B cell (primary cell): ENCODE measurements at regions not wholly inside any gene's neighbourhood (a gene's known extent, or its start where the extent isn't known, plus 50 kb on each side); places are given as distances from the start of the nearest gene placed in this dataset.

Experiments
- ATAC-seq: fragments of 200-7000 bp; cut with Tn5 transposase; one replicate; pipeline ENCODE4 v1.10.0; 2021; ENCODE audit warnings: low read depth, mild to moderate bottlenecking, moderate number of reproducible peaks, moderate library complexity
- CTCF ChIA-PET: fragments of 350-600 bp; sonication (Branson Sonifier 250); formaldehyde crosslinking; loops from one replicate; lab custom pipeline; 2021; ENCODE audit warnings: antibody characterized with exemption, inconsistent platforms; lab: Charles Lee
- POLR2A ChIA-PET: fragments of 350-600 bp; sonication (Branson Sonifier 250); formaldehyde crosslinking; loops from one replicate; lab custom pipeline; 2021; ENCODE audit warnings: antibody characterized with exemption; lab: Charles Lee
- DNase-seq: peaks from one replicate; pipeline ENCODE4 v3.0.0; 2013
- H2AFZ ChIP-seq: 2 replicates; pipeline ENCODE4 v1.6.1; 2012; ENCODE audit warnings: mild to moderate bottlenecking, low read depth, low read length; ENCODE audit not compliant: insufficient read depth, poor library complexity, severe bottlenecking
- H3K27ac ChIP-seq, 2 donors: 1 replicate in 1 of 2; 2 replicates in 1 of 2; pipeline ENCODE4 v1.5.1; 2012 to 2013; ENCODE audit warnings: low read length in 2 of 2, mild to moderate bottlenecking in 2 of 2, moderate library complexity in 1 of 2
- H3K27me3 ChIP-seq, 4 experiments: fragments of 200-600 bp in 1 of 4; sonication (generic) in 1 of 4; replicated peaks in 1 of 4; 1 replicate in 2 of 4; 2 replicates in 2 of 4; pipeline versions ENCODE4 v1.6.1 to v1.7.0; 2013 to 2016; ENCODE audit warnings: low read length in 3 of 4, mild to moderate bottlenecking in 2 of 4, mixed read lengths in 1 of 4, moderate library complexity in 1 of 4; ENCODE audit not compliant: insufficient read depth in 4 of 4, control insufficient read depth in 3 of 4; ENCODE audit errors: control extremely low read depth in 1 of 4
- H3K36me3 ChIP-seq, 2 experiments: replicated peaks in 1 of 2; 1 replicate in 1 of 2; 2 replicates in 1 of 2; pipeline versions ENCODE4 v1.6.1 to v1.7.1; 2013; ENCODE audit warnings: low read length in 1 of 2; ENCODE audit not compliant: insufficient read depth in 2 of 2, control insufficient read depth in 1 of 2; ENCODE audit errors: control extremely low read depth in 1 of 2, extremely low read depth in 1 of 2
- H3K4me1 ChIP-seq, 2 donors: fragments of 200-600 bp in 1 of 2; sonication (generic) in 1 of 2; 1 replicate in 1 of 2; 2 replicates in 1 of 2; pipeline versions ENCODE4 v1.5.1 to v1.6.1; 2013 to 2017; ENCODE audit warnings: low read length in 2 of 2; ENCODE audit not compliant: control insufficient read depth in 2 of 2, insufficient read depth in 2 of 2
- H3K4me2 ChIP-seq: replicated peaks from 2 replicates; pipeline ENCODE3; 2012; ENCODE audit warnings: mild to moderate bottlenecking, low read depth, low read length; ENCODE audit not compliant: poor library complexity, severe bottlenecking
- H3K4me3 ChIP-seq, 5 experiments: fragments of 200-600 bp in 1 of 5; sonication (generic) in 1 of 5; 1 replicate in 3 of 5; 2 replicates in 2 of 5; pipeline versions ENCODE4 v1.5.1 to v1.7.0; 2011 to 2016; ENCODE audit warnings: low read length in 4 of 5, mild to moderate bottlenecking in 4 of 5, low read depth in 2 of 5, control low read depth in 1 of 5, moderate library complexity in 1 of 5; ENCODE audit not compliant: insufficient read depth in 1 of 5; ENCODE audit errors: control extremely low read depth in 1 of 5, extremely low read depth in 1 of 5
- H3K79me2 ChIP-seq: fragments of 200-600 bp; sonication (generic); one replicate; pipeline ENCODE4 v1.6.0; 2016; ENCODE audit warnings: low read length; ENCODE audit not compliant: control insufficient read depth, insufficient read depth
- H3K9ac ChIP-seq: fragments of 200-600 bp; sonication (generic); 2 replicates; pipeline ENCODE4 v1.6.1; 2017; ENCODE audit warnings: mild to moderate bottlenecking, low read length, moderate library complexity
- H3K9me3 ChIP-seq, 3 donors: one replicate each; pipeline versions ENCODE4 v1.6.1 to v1.7.1; 2013; ENCODE audit warnings: low read length in 2 of 3; ENCODE audit not compliant: control insufficient read depth in 2 of 3, insufficient read depth in 1 of 3; ENCODE audit errors: control extremely low read depth in 1 of 3
- H4K20me1 ChIP-seq: 2 replicates; pipeline ENCODE4 v1.6.0; 2012; ENCODE audit warnings: mild to moderate bottlenecking, low read length; ENCODE audit not compliant: insufficient read depth, control insufficient read depth, poor library complexity, severe bottlenecking
- H3K27ac Mint-ChIP-seq: one replicate; pipeline ENCODE4 v1.8.0; 2021; ENCODE audit warnings: mixed read lengths
- H3K27me3 Mint-ChIP-seq: one replicate; pipeline ENCODE4 v1.8.0; 2021; ENCODE audit warnings: mixed read lengths
- H3K4me1 Mint-ChIP-seq: one replicate; pipeline ENCODE4 v1.8.0; 2021; ENCODE audit warnings: mixed read lengths
- H3K4me3 Mint-ChIP-seq: one replicate; pipeline ENCODE4 v1.8.0; 2021; ENCODE audit warnings: mixed read lengths
- H3K9me3 Mint-ChIP-seq: one replicate; pipeline ENCODE4 v1.8.0; 2022; ENCODE audit warnings: mixed read lengths; ENCODE audit not compliant: insufficient read depth
- EZH2 ChIP-seq: IDR thresholded peaks from 2 replicates; pipeline ENCODE4 v1.6.1; 2012; ENCODE audit warnings: borderline replicate concordance, low read depth, mild to moderate bottlenecking, moderate library complexity, low read length; ENCODE audit not compliant: insufficient read depth, poor library complexity, severe bottlenecking
- WGBS: methylation state at CpG from one replicate; pipeline ENCODE4 v1.1.5; 2013; ENCODE audit warnings: missing lambda C conversion rate; ENCODE audit not compliant: insufficient coverage; 5-methylcytosine and 5-hydroxymethylcytosine counted together
- intact Hi-C: fragments of 100-400 bp; cut with micrococcal nuclease; formaldehyde crosslinking; loops from one replicate; pipeline ENCODE4 v1.10.0; 2022
- TF ChIP-seq, protein P1 (sequence below): fragments of 200-600 bp; IDR thresholded peaks from one replicate; pipeline ENCODE4 v1.8.0; 2022; ENCODE audit warnings: antibody characterized with exemption, mild to moderate bottlenecking

DNA sequence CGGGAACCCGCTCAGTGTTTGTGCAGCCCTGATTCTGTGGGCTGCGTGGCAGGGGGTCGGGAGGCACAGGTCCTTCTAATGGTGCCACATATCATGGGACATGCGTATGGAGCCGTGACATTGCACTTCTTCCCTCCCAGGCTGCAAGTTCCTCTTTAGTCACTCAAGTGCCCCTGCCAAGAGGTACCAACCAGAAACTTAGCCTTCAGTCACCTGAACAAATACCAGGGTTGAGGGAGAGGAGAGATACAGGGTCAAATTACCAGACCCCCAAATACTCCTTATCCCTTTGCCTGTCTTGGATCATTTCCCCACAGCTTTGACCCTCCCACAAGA is 209.1 kb downstream of the BUD13 start:
- Histone ChIP-seq H3K4me1 (no peaks in the 10 kb centered on the region), H4K20me1 (no peaks in the 10 kb centered on the region), H3K27me3 (no peaks in the 10 kb centered on the region), H2AFZ (no peak overlapping the region), H3K4me3 (no peak overlapping the region), H3K9me3 (peaks cover 0 to 19% (median 5%) of the 10 kb centered on the region in 3 donors), H3K4me2 (no peak overlapping the region), H3K27ac (no peak overlapping the region), H3K36me3 (no peaks in the 10 kb centered on the region), H3K9ac (no peak overlapping the region), H3K79me2 (no peaks in the 10 kb centered on the region)
- intact Hi-C loops, result no loop called here
- no peak overlapping the region for H3K4me3 Mint-ChIP-seq
- H3K9me3 Mint-ChIP-seq, result peaks cover 6% of the 10 kb centered on the region
- no peak for DNase-seq
- H3K27ac Mint-ChIP-seq, result no peak overlapping the region
- TF ChIP-seq, protein P1, sequence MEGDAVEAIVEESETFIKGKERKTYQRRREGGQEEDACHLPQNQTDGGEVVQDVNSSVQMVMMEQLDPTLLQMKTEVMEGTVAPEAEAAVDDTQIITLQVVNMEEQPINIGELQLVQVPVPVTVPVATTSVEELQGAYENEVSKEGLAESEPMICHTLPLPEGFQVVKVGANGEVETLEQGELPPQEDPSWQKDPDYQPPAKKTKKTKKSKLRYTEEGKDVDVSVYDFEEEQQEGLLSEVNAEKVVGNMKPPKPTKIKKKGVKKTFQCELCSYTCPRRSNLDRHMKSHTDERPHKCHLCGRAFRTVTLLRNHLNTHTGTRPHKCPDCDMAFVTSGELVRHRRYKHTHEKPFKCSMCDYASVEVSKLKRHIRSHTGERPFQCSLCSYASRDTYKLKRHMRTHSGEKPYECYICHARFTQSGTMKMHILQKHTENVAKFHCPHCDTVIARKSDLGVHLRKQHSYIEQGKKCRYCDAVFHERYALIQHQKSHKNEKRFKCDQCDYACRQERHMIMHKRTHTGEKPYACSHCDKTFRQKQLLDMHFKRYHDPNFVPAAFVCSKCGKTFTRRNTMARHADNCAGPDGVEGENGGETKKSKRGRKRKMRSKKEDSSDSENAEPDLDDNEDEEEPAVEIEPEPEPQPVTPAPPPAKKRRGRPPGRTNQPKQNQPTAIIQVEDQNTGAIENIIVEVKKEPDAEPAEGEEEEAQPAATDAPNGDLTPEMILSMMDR, result no peak
- no peak for TF ChIP-seq EZH2
- 21% methylated on average over 6 of the region's 6 CpGs for WGBS
- ChIA-PET POLR2A (no interaction called here), CTCF (no interaction called here)
- no peaks in the 10 kb centered on the region for H3K4me1 Mint-ChIP-seq
- peaks cover 16% of the 10 kb centered on the region for H3K27me3 Mint-ChIP-seq
- ATAC-seq, result no peak

DNA sequence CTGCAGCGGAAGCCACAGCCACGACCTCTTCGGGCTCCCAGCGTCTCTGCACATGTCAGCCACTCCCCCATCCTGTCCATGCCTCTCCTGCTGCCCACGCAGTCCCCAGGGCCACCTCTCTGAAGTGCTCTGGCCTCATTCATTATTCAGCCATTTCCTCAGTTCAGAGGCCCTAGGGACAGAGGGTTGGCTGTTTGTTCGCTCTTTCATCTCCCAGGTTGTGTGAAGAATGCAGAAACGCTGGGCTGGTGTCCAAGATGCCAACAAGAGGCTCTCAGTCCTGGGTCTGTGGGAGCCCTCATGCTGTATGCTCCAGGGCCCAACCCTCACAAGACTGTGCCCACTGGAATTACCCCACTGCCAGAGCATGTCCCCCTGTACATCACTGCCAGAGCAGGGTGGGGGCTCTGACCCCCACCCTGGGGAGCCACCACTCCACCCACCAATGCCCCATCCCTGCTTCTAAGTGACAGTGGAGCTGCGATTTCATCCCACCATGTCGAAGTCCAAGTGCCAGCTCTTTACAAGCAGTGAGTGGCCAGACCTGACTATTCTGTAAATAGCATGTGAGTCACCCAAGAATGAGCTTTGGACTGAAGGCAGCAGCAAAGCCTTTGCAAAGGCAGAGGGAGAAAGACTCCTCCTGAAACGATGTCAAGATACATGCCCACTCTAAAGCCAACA is 209.6 kb downstream of the BUD13 start:
- ChIA-PET CTCF (no interaction called here), POLR2A (no interaction called here)
- Histone ChIP-seq H3K4me3 (no peak overlapping the region), H3K27me3 (no peaks in the 10 kb centered on the region), H3K4me1 (no peaks in the 10 kb centered on the region), H3K4me2 (no peak overlapping the region), H4K20me1 (no peaks in the 10 kb centered on the region), H2AFZ (no peak overlapping the region), H3K9me3 (peaks cover 0 to 19% (median 5%) of the 10 kb centered on the region in 3 donors), H3K27ac (no peak overlapping the region), H3K79me2 (no peaks in the 10 kb centered on the region), H3K9ac (no peak overlapping the region), H3K36me3 (no peaks in the 10 kb centered on the region)
- no peak for TF ChIP-seq EZH2
- TF ChIP-seq, protein P1, result no peak
- Mint-ChIP-seq H3K4me1 (no peaks in the 10 kb centered on the region), H3K27me3 (peaks cover 18% of the 10 kb centered on the region), H3K4me3 (no peak overlapping the region), H3K27ac (no peak overlapping the region), H3K9me3 (peaks cover 6% of the 10 kb centered on the region)
- WGBS, result 55% methylated on average over 10 of the region's 10 CpGs
- no peak for ATAC-seq
- intact Hi-C loops, result no loop called here
- no peak for DNase-seq
